COLO668 (cell line): ENCODE measurements at regions not wholly inside any gene's neighbourhood (a gene's known extent, or its start where the extent isn't known, plus 50 kb on each side); places are given as distances from the start of the nearest gene placed in this dataset.

Experiments
- DNase-seq: peaks from one replicate; lab custom pipeline; 2025; ENCODE audit not compliant: unreplicated experiment; lab: John Stamatoyannopoulos, UW

DNA sequence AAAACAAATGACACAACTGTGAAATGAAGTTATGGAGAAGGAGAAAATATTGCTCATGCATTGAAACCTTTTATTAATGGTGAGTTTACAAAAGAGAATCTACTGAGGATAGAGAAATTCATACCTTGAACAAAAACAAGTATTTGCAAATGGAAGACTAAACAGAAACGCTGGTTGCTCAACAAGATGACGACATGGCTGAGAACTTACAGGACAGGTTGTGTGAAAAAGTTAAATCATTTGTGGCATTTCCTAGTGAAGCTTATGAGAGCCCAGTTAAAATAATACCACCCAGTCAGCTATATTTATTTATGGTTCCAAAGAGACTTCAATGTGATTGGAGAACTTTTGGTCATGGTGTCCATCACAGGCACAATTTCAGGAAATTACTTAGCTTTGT, 148.6 kb upstream of the PKDCC start:
- no peak for DNase-seq

GRCh38 chr2:41900101-41900577, 147.7 kb upstream of the PKDCC start:
- no peak for DNase-seq

DNA sequence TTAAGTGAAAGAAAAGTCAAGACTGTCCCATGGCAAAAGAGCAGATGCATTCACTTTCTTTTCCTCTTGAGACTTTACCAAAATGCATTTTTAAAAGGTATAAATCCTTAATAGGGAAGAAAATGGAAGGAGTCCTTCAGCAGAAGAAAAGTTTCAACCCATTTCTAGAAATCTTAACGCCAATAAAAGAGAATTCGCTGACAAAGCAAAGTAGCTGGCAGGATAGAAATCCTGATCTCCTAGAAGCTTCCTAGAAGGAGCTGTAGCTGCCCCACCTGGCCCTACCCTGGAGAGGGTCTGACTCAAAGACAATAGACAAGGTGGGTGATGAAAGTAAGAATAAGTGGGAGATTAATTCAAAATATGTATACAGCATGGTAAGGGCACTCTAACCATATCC, 144.9 kb upstream of the PKDCC start:
- DNase-seq, result no peak

GRCh38 chr2:41903474-41904135, 144.2 kb upstream of the PKDCC start:
- no peak for DNase-seq

DNA sequence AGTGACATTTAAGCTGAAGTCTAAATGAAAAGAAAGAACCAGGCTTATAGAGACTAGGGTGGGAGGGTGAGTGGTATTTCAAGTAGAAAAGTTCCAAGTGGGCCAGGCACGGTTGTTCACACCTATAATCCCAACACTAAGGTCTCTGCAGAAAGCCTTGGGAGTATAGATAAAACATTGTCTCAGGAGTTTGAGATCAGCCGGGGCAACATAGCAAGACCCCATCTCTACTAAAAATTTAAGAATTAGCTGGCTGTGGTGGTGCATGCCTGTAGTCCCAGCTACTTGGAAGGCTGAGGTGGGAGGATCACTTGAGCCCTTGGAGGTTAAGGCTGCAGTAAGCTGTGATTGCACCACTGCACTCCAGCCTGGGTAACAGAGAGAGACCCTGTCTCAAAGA, 143.4 kb upstream of the PKDCC start:
- no peak for DNase-seq

DNA sequence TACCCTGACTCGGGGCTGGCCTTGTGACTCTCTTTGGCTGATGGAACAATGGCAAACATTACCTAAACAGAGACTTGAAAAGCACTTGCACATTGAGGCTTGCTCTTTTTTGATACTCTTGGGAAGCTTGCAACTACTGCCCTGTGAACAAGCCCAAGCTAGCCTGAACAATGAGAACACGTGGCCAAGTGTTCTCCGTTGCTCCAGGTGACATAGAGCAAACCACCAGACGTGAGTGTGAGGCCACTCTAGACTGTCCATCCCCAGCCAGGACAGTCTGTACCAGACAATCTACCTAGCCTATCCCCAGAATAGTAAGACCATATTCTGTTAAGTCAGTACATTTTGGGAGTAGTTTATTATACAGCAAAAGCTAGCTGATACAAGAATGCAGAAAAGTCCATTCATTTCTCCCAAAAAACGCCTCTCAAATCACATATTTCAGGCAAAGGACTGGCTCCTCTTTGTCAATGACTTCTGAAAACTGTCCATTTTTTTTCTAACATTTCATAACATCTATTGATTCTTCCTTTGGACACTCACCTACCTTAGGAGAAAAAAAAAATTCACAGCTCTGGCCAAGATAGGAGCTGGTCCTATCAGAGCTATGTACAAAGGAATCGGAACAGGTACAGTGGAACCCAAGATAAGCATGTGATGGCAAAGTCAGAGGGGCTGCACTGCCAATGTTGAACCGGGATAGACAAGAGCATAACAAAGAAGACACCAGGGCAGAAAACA, 142.1 kb upstream of the PKDCC start:
- DNase-seq, result no peak

- no peak for DNase-seq
These were observed 141.5 kb upstream of the PKDCC start for GRCh38 chr2:41906338-41906725.

GRCh38 chr2:41907141-41907540, 140.7 kb upstream of the PKDCC start:
- no peak for DNase-seq

- DNase-seq, result no peak
These were observed 140.0 kb upstream of the PKDCC start for GRCh38 chr2:41907771-41908207.

GRCh38 chr2:41908349-41908748, 139.5 kb upstream of the PKDCC start:
- DNase-seq, result no peak

GRCh38 chr2:41909584-41909983, 138.2 kb upstream of the PKDCC start:
- DNase-seq, result no peak

GRCh38 chr2:41910126-41910525, 137.7 kb upstream of the PKDCC start:
- DNase-seq, result no peak

GRCh38 chr2:41911033-41911432, 136.8 kb upstream of the PKDCC start:
- DNase-seq, result no peak

DNA sequence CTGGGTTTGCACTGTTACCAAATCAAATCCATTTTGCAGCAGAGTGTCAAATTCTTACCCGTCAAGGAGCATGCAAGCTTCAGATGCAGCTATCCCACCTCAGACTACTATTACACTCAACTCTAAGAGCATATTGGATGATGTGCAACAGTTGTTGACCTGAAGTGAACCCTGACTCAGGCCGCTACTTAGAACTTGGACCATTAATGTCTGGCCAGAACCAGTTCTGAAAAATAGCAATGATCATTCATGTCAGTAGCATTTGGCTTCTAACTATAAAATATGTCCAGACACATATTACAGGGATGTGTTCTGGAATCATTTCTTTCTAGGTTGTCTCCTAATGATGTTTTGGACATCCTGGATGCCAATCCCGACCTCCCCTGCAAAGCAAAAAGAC, 135.5 kb upstream of the PKDCC start:
- no peak for DNase-seq

GRCh38 chr2:41912776-41913175, 135.0 kb upstream of the PKDCC start:
- no peak for DNase-seq

DNA sequence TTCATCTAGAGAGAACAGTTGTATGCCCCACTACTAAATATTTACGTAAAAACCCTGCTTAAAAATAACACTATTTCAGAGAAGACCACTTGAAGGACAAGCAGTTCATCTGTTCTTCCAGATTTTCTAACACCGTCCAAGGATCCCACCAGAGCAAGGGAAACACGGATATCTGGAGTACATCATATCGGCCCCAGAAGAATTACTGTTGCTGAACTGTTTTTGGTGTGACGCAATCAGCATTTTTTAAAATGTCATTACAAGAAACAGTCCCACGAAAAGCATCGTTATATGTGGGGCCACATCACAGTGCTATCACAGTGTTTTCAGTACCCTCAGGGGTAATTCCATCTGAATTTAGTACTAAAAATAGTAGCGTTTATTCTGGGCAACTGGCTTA, 134.5 kb upstream of the PKDCC start:
- DNase-seq, result no peak

- no peak for DNase-seq
These were observed 133.8 kb upstream of the PKDCC start for GRCh38 chr2:41913921-41914609.

DNA sequence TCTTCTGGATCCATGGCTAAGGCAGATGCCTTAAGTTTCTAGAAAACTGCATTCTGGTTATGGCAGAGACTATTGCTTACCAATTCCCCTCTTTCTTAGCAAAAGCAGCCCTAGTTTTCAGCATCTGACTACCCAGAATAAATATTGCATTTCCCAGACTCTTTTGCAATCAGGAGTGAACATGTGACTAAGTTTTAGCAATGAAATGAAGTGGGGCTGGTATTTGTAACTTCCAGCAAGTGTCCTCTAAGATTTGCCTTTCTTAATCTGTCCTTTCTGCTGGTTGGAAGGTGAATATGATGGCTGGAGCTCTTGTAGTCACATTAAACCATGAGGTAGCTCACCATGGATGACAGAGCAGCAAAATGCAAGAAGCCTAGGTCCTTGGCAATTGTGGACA, 132.9 kb upstream of the PKDCC start:
- no peak for DNase-seq

- DNase-seq, result no peak
These were observed 131.6 kb upstream of the PKDCC start for GRCh38 chr2:41916177-41916576.

DNA sequence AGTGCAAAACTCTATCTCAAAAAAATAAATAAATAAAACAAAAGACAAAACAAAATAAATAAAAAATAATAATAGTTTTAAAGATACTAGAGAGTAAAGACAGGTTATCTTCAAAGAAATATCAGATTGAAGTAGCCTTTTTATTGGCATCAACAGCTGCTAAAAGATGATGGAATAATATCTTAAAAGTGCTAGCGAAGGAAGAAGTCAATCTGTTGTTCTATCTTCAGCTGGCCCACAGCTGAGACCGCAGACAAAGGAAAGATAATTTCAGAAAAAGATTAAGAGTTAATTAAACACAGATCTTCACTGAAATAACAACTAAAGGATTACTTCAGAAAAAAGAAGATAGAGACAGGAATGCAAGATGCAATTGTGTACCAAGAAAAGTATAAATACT, 130.2 kb upstream of the PKDCC start:
- no peak for DNase-seq

GRCh38 chr2:41919135-41919534, 128.7 kb upstream of the PKDCC start:
- DNase-seq, result no peak

- DNase-seq, result no peak
These were observed 127.6 kb upstream of the PKDCC start for GRCh38 chr2:41920181-41920580.
